Lower leg skin (tissue), 3 donors: ENCODE measurements at regions not wholly inside any gene's neighbourhood (a gene's known extent, or its start where the extent isn't known, plus 50 kb on each side); places are given as distances from the start of the nearest gene placed in this dataset.

Source experiments
- POLR2A ChIP-seq, 2 donors: fragments of 450-650 bp; IDR thresholded peaks; one replicate each; pipeline ENCODE4 v1.6.1; 2016 to 2017; ENCODE audit warnings: antibody characterized with exemption in 2 of 2, mild to moderate bottlenecking in 1 of 2, moderate library complexity in 1 of 2
- TF ChIP-seq, protein P1 (sequence below), 3 donors: fragments of 450-650 bp; IDR thresholded peaks; one replicate each; pipeline ENCODE4 v1.5.1; 2016; ENCODE audit warnings: antibody characterized with exemption in 3 of 3, mild to moderate bottlenecking in 3 of 3, moderate library complexity in 2 of 3

DNA sequence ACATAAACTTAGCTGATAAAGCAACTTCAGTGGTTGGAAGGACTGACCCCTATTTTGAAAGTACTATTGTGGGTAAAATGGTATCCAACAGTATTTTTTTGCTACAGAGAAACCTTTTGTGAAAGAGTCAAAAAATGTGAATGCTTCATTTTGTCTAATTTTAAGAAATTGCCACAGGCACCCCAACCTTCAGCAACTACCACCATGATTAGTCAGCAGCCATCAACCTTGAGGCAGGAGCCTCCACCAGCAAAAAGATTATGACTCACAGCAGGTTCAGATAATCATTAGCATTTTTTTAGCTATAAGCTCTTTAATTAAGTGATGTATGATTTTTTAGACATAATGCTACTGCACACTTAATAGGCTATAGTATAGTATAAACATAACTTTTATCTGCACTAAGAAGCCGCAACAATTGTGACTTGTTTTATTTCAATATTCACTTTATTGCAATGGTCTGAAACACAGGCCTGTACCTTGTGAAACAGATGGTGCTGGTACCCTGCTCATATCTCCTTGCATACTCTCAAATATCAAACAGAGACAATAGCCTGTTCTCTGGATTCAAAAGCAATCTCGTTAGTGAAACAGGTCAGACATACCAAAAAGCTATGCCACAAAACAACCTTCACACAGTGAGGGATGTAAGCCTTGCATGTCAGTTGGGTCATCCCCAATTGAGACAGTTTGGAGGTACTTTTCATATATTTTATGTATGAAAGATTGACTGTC lies 261.2 kb upstream of the FAM174A start:
- no peak for TF ChIP-seq POLR2A (IDR thresholded peaks at IDR 0.05)
- TF ChIP-seq, protein P1, sequence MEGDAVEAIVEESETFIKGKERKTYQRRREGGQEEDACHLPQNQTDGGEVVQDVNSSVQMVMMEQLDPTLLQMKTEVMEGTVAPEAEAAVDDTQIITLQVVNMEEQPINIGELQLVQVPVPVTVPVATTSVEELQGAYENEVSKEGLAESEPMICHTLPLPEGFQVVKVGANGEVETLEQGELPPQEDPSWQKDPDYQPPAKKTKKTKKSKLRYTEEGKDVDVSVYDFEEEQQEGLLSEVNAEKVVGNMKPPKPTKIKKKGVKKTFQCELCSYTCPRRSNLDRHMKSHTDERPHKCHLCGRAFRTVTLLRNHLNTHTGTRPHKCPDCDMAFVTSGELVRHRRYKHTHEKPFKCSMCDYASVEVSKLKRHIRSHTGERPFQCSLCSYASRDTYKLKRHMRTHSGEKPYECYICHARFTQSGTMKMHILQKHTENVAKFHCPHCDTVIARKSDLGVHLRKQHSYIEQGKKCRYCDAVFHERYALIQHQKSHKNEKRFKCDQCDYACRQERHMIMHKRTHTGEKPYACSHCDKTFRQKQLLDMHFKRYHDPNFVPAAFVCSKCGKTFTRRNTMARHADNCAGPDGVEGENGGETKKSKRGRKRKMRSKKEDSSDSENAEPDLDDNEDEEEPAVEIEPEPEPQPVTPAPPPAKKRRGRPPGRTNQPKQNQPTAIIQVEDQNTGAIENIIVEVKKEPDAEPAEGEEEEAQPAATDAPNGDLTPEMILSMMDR (IDR thresholded peaks at IDR 0.05) = no peak
